ENCODE measurements at regions not wholly inside any gene's neighbourhood (a gene's known extent, or its start where the extent isn't known, plus 50 kb on each side); places are given as distances from the start of the nearest gene placed in this dataset.
A peak's percentile ranks its signal among the peaks of the same experiment; 100 is the strongest.
"Not testable (repeated sequence)": the region's sequence is repeated elsewhere in the genome, so short reads cannot be mapped to it uniquely, and the experiment has no call there.

DNA sequence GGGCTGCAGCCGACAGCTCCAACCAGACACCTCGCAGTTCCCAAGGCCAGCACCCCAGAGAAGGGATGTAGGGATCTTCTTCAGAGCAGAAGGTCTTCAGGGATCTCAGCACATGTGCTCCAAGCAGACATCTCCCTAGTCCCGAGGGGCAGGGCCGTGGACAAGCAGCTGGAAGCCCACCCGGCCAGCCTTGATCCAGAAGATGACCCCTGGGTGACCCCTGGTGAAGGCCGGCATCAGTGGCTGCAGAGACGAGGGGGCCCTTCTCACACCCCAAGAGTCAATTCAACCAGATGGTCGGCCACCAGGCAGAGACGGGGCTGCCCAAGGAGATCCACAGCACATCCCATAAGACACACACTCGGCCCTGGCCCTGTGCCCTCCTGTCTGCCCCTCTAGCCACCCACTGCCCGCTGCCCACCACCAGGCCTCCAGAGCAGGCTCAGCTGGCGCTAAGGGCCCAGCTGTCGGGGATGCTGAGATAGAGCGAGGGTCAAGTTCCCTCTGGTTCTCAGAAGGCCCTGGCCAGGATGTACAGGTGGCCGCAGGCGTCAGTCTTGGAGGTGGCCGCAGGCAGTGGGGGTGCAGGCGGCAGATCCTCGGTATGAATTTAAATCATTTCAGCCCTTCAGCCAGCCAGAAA, 168.3 kb downstream of the BRD1 start:
- no peak for DNase-seq (ENCODE audit: low spot score)

DNA sequence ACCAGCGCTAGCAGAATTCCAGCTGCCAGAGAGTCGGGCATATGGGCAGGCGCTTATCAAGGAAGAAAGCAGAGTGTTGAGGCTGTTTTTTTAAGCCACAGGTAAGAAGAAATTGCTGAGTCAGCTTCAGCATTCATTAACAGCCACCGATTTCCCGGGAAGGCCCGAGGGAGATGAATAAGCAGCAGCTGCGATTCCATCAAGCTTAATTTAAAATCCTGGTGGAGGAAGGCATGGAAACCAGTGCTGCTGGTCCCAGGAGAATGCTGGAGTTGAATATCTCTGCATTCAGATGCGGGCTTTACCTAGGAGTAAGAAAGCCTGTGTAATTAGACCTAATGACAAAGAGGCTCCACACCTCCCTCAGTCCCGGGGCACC, 168.8 kb downstream of the BRD1 start:
- no peak for DNase-seq (ENCODE audit: low spot score)

DNA sequence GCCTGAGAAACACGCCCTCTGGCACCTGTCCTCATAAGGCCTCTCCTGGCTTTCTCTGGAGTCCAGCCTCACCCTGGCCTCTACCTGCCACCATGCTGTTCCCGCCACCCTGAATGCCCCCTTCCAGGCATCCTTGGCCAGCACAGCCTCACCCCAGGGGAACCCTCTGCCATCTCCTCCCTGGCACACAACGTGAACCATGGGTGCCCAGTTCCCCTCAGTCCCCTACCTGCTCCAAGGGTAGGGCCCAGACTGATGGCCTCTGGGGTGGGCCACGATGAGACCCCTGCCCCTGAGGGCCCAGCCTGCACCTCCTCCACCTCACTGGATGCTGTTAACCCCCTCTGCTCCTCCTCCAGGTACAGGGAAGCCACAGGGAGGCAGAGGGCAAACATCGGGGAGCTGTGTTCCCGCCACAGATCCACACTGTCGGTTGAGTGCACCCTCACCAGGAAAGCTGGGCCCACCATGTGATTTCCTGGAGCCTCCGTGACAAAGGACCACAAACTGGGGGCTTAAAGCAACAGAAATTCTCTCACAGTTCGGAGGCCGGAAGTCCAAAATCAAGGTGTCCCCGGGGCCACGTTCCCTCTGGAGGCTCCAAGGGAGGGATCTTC, 169.6 kb downstream of the BRD1 start:
- no peak for DNase-seq (ENCODE audit: low spot score)

DNA sequence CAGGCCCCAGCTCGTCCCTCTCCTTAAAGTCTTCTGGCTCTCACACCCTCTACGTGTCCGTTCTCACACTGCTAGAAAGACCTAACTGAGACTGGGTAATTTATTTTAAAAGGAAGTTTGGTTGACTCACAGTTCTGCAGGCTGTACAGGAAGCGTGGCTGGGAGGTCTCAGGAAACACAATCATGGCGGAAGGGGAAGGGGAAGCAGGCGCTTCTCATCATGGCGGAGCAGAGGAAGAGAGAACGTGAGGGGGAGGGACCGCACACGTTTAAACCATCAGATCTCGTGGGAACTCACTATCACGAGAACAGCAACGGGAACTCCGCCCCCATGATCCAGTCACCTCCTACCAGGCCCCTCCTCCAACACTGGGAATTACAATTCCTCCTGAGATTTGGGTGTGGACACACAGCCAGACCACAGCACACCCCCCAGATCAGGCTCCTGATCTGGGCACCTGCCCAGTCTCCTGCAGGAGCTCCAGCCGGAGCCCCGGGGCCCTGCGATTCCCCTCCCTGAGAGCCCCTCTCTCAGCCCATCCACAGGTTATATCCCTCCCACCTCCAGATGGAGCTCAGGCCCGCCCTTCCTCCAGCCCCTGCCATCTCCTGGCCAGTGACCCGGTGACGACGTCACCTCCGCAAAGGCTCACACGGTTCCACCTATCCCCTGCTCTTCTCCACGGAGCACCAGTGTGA, 170.2 kb downstream of the BRD1 start:
- peak; percentile 83 for DNase-seq (ENCODE audit: low spot score)

DNA sequence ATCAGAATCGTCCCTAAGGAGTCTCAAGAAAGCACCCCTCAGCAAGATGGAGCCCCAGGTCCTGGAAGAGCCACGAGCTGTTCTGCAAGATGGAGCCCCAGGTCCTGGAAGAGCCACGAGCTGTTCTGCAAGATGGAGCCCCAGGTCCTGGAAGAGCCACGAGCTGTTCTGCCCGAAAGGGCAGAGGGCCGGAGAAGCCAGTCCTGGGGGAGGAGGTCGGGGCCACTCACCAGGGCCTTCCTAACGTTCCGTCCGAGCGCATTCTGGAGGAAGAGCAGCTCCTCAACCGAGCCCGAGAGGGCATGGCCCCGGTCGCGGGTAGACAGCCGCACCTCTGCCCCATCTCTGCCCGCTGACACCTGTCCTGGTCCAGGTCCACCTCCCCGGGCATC, 170.8 kb downstream of the BRD1 start:
- DNase-seq (ENCODE audit: low spot score), result not testable (repeated sequence)

DNA sequence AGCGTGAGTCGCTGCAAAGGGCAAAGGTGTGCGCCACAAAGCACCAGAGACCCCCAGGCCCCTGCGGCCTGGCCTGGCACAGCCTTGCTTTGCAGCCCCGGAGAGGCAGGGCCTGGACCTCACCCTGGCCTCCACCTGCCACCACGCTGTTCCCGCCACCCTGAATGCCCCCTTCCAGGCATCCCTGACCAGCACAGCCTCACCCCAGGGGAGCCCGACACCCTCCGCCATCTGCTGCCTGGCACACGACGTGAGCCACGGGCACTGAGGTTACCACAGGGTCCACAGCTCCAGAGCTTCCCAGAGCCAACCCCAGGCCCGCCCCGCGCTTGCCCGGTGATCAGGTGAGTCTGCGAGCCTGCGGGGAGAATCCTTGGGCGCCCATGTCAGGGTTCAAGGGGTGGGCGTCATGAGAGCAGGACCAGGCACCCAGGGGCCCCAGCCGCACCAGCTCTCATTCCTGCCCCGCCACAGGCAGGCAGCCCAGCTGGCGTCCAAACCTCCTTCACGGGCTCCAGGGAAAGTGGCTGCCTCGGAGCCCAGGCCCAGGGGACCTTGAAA, 171.3 kb downstream of the BRD1 start:
- no peak for DNase-seq (ENCODE audit: low spot score)

DNA sequence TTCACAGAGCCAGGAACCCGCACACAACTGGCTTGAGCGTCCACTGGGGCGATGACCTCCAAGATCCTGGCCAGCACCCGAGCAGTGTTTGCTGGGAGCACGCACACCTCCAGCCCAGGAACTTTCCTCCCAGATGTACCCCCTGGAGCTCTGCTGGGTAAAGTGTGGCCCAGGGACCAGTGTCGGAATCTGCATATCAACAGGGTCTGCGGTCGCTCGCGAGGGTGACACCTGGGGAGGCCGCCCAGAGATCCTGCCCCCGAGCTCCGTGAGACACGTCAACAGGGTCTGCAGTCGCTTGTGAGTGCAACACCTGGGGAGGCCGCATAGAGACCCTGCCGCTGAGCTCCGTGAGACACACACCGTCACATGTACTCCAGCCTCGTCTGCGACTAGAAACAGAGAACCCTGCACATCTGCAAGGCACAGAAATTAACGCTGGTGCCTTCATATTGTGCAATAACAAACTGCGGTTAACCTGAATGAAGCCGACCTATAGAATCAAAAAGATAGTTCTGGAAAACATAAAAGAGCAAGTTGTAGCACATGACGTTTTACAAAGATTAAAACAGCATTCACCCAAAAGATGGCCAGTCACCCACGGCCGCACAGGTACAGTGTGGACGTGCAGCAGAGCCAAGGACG, 172.4 kb downstream of the BRD1 start:
- DNase-seq (ENCODE audit: low spot score), result no peak

DNA sequence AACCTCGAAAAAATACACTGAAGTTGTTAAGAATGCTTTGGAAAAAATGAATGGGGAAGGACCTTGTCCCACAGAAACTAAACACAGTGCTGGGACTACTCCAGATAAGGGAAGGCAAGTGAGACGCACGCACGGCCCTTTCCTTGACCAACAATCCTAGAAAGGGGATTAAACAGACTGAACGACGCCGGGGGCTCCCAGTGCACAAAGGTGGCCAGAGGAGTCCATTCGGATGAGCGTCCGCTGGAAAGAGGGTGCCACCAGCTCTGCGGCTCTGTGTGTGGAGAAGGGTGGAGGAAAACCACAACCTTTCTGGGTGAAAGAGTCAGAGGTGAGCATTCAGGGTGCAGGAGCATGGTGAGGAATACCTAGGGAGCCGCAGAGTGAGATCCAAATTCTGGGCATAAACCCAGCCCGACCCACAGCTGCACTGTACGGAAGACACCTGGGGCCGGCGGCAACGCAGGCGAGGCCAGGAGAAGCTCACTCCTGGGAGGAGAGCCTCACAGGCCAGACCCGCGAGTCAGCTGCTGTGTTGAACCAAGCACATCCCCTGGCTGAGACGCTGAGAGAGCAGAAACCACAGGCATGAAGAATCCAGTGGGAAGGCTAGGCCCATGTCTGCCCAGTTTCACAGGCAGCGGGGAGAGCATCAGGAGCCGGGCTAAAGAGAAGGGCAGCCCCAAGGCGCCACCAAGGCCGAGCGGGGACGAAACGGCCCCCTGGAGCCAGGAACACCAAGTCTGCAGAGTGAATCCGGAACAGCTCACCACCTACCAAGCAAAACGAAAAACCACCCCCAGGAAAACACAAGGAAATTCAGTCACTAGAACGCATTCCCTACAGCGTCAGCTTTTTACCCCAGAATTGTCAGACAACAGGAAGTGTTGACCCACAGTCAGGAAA, 177.1 kb downstream of the BRD1 start:
- no peak for DNase-seq (ENCODE audit: low spot score)

DNA sequence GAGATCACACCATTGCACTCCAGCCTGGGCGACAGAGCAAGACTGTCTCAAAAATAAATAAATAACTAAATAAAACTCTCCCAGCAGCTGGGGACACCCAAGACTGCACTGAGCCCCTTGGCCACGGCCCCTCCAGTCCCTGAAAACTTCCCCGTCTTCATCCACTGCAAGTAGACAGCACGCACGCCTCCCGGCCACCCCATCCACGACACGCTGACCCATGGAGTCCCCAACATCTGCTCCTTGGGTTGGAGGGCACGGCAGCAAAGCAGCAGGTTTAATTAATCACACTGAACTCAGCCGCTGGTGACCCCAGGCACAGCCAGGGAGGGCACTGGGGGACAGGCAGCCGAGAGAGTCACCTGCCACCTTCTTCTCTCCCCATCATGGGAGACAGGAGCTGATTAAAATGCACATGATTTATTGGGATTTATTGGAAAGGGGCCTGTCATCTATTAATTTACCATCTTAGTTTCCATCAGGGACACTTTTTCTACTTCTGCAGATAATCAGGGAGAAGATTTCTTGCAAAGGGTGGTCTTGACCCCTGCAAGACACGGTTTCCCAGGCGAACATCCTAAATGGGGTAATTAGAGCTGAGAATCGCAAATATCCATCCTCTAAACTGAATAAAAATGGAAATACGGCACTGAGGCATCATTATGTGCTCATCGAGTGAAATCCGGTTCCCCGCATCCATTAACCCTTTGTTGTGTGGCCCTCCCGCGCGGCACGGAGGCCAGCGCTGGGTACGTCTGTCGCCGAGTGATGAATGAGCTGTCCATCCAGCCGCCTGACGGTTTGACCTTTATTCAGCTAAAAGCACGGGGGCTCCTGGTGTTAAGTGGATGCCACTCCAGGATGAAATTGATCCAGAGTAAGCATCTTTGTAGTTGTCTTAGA, 178.3 kb downstream of the BRD1 start:
- no peak for DNase-seq (ENCODE audit: low spot score)

DNA sequence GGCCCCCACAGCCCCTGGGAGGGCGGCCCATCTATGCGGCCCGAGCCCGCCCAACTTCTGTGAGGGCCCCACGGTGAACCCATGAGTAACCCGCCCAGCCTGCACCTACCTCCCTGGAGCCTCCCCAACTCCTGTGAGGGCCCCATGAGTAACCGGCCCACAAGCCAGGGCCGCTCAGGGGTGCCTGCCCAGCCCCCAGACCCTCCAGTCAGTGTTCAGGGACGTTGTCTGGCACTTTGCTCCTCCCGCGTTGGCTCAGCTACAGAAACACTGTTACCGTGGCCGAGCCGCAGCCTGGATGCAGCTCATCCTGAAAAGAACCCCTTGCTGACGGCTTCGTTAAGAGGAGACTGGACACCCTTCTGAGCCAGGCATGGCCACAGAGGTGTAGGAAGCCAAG, 179.6 kb downstream of the BRD1 start:
- DNase-seq (ENCODE audit: low spot score), result no peak

DNA sequence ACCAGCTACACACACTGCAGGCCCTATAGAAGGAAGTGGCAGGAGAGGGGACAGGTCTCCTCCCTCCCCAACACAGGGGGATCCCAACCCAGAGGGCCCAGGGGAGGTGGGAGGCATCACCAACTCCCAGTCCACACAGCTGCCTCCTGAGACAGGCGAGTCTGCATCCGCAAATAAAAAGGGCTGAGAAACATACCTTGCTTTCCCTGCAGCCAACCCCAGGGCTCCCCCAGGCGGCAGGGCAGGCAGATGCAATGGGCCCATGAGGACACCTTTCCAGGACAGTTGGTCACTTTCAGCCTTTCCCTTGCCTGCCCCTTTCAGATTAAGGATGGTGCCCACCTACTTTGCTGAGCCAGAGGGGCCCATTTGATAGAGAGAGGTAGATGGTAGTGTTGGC, 180.0 kb downstream of the BRD1 start:
- DNase-seq (ENCODE audit: low spot score), result no peak

DNA sequence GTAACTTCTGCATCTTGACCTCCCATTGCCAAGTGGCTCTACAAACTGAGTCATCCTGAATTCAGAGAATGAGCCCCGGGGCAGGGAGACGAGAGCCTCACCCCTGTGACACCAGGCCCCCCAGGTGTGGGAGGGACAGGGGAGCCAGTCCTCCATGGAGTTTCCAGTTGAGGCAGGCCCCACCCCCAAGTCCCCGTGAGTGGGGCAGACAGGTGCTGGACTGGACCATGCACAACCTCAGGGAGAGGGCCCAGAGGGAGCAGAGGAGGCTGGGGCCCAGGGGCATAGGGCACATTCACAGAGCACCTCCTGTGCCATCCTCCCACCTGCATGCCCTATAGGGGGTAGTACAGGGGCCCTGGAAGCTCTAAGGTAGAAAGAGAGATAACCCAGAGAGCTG, 180.8 kb downstream of the BRD1 start:
- no peak for DNase-seq (ENCODE audit: low spot score)

DNA sequence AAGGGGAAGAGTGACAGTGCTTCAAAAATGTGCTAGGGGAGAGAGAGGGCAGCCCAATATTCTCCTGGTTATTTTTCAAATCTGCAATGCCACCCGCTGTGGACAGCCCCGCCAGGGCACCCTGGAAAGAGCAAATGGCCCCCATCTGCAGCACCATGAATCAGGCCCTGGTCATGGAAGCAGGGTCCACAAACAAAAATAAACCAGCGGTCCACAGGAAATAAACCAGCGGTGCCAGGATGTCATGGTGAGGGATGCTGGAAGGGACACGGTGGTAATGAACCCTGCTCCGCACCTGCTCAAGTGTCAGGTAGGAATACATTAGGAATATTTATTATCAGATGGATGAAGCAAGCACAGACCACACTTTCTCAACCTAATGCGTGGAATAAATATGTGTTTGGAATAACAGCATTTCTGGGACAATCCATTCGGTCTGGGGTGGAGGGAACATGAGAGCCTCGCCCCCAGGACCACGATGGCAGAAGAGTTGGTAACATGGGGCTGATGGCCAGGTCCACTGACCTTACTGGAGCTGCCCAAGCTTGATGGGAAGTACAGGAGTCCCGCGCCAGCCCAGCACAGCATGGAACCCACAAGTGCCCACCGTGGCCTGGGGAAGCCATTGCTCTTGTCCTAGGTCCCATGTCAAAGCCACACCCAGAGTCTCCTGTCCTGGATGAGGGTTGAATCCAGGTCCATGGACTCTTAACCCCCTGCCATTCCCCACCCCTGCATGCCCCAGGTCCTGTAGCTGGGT, 181.7 kb downstream of the BRD1 start:
- DNase-seq (ENCODE audit: low spot score), result no peak

DNA sequence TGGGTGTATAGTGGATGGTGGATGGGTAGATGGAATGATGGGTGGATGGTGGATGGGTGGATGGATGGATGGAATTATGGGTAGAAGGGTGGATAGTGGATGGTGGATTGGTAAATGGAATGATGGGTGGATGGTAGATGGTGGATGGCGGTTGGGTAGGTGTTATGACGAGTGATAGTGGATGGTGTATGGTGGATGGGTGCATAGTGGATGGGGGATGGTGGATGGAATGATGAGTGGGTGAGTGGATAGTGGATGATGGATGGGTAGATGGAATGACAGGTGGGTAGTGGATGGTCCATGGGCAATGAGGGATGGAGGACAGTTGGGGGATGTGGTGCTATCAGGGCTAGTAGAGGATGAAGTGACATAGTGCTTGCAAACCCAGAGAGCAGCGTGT, 182.4 kb downstream of the BRD1 start:
- DNase-seq (ENCODE audit: low spot score), result no peak

DNA sequence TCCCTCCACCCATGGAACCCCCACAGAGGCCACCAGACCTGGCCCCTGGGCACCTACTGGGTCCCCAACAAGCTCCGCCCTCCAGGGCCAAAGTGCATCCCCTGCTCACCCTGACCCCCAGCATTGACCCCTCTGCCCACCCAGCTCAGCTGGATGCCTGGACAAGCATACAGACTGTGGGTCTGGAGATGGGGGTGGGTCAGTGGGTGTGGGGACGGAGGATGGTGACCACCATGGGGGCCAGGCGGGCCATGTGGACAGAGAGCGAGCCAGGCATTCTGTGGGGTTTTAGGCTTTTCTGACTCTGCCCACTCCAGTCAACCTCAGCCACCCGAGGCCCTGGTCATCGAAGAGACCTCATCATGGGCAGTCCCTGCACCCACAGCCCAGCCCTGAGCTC, 183.7 kb downstream of the BRD1 start:
- no peak for DNase-seq (ENCODE audit: low spot score)

DNA sequence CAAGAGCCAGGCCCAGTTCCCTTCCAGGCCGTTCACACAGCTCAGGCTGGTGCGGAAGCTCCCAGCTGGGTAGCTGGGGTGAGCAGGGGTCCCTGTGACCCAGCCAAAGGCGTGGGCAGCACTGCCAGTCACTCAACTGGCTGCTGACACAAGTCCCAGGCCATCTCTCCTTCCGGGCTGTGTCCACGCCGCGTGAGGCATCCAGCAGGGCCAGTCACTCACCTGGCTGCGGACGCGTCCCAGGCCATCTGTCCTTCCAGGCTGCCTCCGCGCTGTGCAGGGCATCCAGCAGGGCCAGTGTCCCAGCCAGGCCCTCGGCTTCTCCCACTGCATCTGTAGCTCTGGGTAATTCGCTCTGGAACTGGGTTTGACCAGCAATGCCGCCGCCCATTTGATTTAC, 184.2 kb downstream of the BRD1 start:
- DNase-seq (ENCODE audit: low spot score), result no peak

DNA sequence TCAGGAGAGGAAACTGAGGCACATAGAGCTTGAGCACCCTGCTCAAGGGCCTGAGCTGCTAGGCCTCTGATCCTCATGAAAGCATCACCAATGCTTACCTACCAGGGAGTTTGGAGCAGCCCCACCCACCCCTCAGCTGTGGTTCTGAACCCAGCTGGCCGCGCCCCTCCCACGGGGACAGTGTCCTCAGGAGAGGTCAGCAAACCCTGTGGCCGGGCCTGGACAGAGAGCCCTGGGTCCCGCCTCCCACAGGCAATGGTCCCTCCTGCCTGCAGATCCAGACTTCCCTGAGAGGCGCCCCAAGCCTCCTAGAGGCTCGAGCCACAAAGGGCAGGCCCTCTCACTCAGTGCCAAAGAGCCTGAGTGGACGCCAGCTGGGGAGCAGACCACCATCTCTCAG, 184.9 kb downstream of the BRD1 start:
- no peak for DNase-seq (ENCODE audit: low spot score)

DNA sequence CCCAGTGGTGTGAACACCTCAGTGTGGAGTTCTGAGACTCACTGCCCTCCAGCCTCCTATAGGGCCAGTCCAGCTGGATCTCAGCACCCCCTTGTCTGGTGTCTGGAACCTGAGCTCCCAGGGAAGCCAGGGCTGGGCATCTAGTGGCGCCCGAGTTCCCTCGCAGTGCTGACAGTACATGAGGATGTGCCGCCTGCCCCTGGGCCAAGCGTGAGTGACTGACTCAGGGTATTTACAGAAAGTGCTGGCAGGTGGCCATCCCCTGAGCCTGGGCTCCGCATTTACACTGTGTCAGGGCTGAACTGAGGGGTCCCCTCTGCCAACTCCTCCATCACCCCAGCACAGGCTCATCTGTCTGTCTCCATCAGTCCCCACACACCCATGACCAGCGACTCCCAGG, 185.3 kb downstream of the BRD1 start:
- DNase-seq (ENCODE audit: low spot score), result no peak

DNA sequence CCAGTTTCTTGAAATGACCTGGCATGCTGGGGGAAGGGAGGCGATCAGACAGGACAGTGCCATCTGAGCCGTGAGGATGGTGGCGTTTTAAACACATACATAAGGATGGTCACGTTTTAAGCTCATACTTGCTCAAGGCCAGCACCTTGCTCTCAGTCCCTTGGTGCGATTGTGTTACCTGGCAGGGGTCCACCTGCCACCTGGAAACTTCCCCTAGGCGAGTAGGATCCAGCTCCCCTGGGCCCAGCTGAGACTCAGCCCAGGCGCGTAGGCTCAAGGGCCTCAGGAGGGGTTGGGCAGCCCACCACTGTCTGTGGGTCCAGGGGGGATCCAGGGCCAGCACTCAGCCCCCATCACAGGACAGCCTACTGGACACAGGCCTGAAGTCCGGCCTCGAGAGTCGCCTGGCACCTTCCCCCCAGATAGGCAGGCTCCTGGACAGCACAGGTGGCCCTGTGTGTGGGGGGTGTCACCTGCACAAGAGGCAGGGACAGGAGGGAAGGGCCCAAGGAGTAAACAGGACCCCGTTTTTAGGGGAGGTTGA, 185.8 kb downstream of the BRD1 start:
- no peak for DNase-seq (ENCODE audit: low spot score)
